ENCODE measurements at regions not wholly inside any gene's neighbourhood (a gene's known extent, or its start where the extent isn't known, plus 50 kb on each side); places are given as distances from the start of the nearest gene placed in this dataset.
A peak's percentile ranks its signal among the peaks of the same experiment; 100 is the strongest.

- ATAC-seq = peak; percentile 28; the same call in 2 of the 3 replicates
- TF ChIP-seq POU6F1 (CRISPR knock-in tag; IDR thresholded peaks at IDR 0.05; ENCODE audit: borderline replicate concordance, low read depth) (no peak), TOX (CRISPR knock-in tag; IDR thresholded peaks at IDR 0.05; ENCODE audit: borderline replicate concordance) (no peak), CSDC2 (CRISPR knock-in tag; IDR thresholded peaks at IDR 0.05) (no peak), CREB5 (CRISPR knock-in tag; IDR thresholded peaks at IDR 0.05; ENCODE audit: low read depth) (no peak), ISL1 (CRISPR knock-in tag; IDR thresholded peaks at IDR 0.05) (no peak), CSRNP3 (CRISPR knock-in tag; IDR thresholded peaks at IDR 0.05) (no peak)
These were observed 134.7 kb upstream of the GALNT5 start for GRCh38 chr2:157122776-157123175.

GRCh38 chr2:157124731-157125130 lies 132.8 kb upstream of the GALNT5 start:
- no peak for ATAC-seq
- TF ChIP-seq ISL1 (CRISPR knock-in tag; IDR thresholded peaks at IDR 0.05) = no peak
- no peak for TF ChIP-seq CSDC2 (CRISPR knock-in tag; IDR thresholded peaks at IDR 0.05)
- no peak for TF ChIP-seq ZFP30 (CRISPR knock-in tag; IDR thresholded peaks at IDR 0.05)
- TF ChIP-seq POU6F1 (CRISPR knock-in tag; IDR thresholded peaks at IDR 0.05; ENCODE audit: borderline replicate concordance, low read depth) = no peak
- no peak for TF ChIP-seq ARNTL (CRISPR knock-in tag; IDR thresholded peaks at IDR 0.05; ENCODE audit: borderline replicate concordance, low read depth)
- no peak for TF ChIP-seq ESRRG (CRISPR knock-in tag; IDR thresholded peaks at IDR 0.05)
- no peak for TF ChIP-seq SNAI2 (CRISPR knock-in tag; IDR thresholded peaks at IDR 0.05)
- TF ChIP-seq ZC3H10 (CRISPR knock-in tag; IDR thresholded peaks at IDR 0.05) = no peak
- TF ChIP-seq ZNF8 (CRISPR knock-in tag; IDR thresholded peaks at IDR 0.05) = no peak
- no peak for TF ChIP-seq ZFP3 (CRISPR knock-in tag; IDR thresholded peaks at IDR 0.05)
- no peak for TF ChIP-seq TOX (CRISPR knock-in tag; IDR thresholded peaks at IDR 0.05; ENCODE audit: borderline replicate concordance)

- TF ChIP-seq CREB5 (CRISPR knock-in tag; IDR thresholded peaks at IDR 0.05; ENCODE audit: low read depth) (no peak), POU6F1 (CRISPR knock-in tag; IDR thresholded peaks at IDR 0.05; ENCODE audit: borderline replicate concordance, low read depth) (no peak), ZFP3 (CRISPR knock-in tag; IDR thresholded peaks at IDR 0.05) (no peak), PPARA (CRISPR knock-in tag; IDR thresholded peaks at IDR 0.05; ENCODE audit: borderline replicate concordance) (no peak), GLIS3 (CRISPR knock-in tag; IDR thresholded peaks at IDR 0.05) (no peak), ZNF8 (CRISPR knock-in tag; IDR thresholded peaks at IDR 0.05) (no peak), CSDC2 (CRISPR knock-in tag; IDR thresholded peaks at IDR 0.05) (no peak), ZNF565 (CRISPR knock-in tag; conservative IDR thresholded peaks at IDR 0.05; ENCODE audit: low read depth) (no peak), CSRNP3 (CRISPR knock-in tag; IDR thresholded peaks at IDR 0.05) (no peak)
- no peak for ATAC-seq
These were observed 131.8 kb upstream of the GALNT5 start for GRCh38 chr2:157125685-157126084.
